ENCODE measurements at regions not wholly inside any gene's neighbourhood (a gene's known extent, or its start where the extent isn't known, plus 50 kb on each side); places are given as distances from the start of the nearest gene placed in this dataset.

DNA sequence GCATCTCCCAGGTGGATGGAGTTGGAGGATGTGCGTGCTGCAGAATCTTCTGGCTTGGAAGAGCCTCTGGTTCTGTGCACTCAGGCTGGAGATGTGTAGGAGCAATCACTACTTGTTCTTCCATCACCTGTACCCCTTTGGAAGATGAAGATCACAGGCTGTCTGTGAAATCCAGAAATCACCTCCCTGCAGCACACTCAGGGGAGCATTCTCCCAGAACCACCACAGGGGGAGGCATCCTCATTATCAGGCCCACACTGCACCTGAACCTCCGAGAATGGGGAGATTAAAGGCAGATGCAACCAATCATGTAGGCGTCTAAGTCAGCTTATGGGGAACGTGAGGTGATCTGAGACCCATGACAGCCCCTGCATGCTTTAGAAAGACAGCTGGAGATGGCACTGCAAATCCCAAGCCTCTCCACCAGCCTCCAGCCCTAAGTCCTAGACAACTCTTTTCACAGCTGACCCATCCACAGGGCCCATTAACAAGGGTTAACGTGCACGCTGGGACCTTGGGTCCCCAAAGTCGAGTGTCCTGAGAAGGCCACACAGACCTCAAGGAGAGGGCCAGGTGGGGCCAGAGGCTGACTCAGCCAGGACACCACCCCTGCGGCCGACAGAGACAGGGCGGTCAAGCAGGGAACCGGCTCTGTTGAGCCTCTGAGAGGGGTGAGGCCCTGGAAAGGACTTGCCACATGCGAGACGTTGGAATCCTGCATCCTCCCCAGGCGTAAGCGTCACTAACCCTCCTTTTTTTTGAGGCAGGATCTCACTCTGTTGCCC lies 314.9 kb downstream of the EIPR1 start:
- DNase-seq (ENCODE audit: low spot score), result no peak

DNA sequence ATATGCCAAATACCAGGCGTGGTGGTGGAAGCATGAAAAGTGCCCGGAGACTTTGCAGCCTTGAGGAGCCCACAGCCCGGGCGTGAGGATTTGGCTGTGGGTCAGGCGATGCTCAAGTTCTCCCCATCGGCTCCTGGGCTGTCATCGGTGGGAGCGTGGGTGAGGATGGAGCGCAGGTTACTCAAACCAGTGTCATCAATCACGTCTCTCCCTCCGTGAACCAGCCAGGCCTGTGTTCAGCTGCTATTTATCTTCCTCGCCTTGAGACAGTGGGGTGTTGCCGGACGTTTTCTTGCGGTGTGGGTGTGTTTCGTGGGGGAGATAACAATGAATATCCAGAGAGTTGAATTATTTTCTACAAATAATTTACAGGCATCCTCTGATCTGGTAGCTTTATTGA lies 317.6 kb downstream of the EIPR1 start:
- no peak for DNase-seq (ENCODE audit: low spot score)

DNA sequence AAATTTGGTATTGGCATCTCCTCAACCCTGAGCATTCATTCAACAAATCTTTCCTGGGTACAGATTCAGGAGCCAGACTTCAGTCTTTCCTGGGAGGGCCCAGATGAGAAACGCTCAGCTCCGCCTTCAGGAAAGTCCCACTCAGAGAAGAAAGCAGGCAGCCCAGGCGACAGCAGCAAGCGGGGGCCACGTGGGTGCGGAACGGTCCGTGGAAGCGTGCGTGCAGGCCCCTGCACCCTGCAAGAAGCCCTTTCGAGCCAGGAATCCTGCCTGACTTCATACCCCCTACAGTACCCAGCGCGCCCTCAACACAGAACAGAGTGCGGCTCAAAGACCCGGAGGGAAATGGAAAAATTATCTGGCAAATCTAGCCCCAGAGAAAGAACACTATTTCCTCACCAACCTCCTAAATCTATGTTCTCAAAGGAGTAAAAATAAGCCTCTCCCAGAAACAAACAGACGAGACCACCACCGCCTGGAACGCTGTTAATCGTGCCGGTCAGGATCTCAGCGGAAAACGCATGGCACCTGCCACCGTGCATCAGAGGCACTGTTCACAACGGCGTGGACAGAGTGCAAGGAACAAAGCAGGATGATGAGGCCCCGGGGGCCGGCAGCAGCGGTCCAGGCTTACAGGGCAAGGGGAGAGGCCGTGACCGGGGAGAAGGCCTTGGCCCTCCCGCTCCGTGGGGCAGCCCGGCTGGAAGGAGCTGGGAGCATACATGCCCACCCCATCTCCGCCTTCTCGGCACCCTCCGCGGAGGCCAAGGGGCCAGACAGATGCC lies 318.3 kb downstream of the EIPR1 start:
- no peak for DNase-seq (ENCODE audit: low spot score)

DNA sequence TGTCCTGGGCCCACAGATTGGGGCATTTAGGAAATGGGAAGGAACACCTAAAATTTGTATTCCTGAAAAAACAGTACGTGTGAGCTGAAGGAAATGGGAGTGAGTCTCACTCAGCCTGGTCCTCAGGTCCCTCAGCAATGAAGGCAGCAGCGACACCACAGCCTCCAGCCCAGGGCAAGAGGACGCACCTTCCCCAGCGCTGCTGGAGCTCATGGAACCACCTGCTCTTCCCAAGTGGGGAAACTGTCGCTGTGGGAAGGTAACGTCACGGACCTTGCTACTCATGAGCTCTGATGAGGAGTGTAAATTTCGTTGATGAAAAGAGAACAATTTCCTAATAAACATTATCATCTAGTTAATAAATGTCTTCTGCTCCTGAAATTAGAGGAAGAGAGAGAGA lies 323.6 kb downstream of the EIPR1 start:
- DNase-seq (ENCODE audit: low spot score), result no peak

DNA sequence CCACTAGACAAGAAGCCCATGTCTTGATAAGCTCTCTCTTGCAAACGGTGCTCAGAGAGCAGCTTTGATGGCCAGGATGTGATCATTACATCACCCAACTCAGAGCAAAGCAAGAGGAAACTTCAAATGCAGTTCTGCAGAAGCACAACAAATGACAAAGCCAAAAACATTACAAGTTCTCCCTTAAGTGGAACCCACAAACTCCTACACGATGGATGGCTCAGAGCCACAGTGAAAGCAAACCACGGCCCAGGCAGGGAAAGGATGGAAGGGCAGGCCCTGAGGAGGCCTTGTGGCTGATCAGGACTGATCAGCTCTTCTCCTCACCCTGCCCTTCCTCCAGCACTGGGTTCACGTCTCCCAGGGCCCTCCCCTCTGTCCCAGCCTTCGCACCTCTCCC lies 326.4 kb downstream of the EIPR1 start:
- DNase-seq (ENCODE audit: low spot score), result no peak

DNA sequence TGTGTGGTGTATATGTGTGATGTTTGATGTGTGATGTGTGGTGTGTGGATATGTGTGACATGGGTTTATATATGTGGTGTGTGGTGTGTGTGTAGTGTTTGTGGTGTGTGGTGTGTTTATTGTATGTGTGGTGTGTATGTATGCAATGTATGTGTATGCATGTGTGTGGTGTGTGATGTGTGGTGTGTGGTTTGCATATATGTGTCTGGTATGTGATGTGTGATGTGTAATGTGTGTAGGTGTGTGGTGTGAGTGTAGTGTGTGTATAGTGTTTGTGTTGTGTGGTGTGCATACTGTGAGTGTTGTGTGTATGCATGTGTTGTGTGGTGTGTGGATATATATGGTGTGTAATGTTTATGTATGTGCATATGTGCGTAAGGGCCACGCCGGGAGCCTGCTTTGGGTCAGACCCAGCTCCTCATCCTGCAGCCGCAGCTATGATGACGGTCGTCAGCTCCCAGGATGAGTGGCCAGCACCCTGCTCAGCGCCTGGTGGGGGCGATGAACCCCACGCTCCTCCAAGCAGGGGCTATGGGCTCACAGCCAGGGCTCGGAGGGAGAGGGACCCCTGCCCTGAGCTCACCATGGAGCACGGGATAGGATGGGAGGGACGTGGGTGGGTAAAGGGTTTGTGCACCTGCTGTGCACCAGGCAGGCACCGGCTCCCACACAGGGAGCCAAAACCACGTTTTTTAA lies 331.3 kb downstream of the EIPR1 start:
- DNase-seq (ENCODE audit: low spot score), result no peak

DNA sequence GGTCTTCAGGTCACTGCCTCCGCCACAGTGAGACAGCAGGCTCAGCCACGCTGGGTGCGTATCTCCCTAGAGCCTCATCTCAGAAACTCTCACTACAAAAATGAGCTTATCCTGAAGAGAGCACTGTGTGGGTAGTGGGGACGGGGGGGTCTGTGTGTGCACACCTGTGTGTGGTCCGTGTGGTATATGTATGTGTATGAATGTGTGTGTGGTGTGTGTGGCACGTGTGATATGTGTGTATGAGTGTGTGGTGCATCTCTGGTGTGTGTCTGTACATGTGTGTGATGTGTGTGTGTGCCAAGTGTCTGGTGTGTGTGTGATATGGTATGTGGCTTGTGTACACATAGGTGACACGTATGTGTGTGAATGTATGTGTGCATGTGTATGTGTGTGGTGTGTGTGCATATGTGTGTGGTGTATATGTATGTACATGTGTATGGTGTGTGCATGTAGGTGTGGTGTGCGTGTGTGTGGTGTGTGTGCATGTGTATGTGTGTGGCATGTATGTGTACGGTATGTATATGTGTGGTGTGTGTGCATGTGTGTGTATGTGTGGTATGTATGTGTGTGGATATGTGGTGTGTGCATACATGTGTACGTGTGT lies 332.2 kb downstream of the EIPR1 start:
- DNase-seq (ENCODE audit: low spot score), result no peak

DNA sequence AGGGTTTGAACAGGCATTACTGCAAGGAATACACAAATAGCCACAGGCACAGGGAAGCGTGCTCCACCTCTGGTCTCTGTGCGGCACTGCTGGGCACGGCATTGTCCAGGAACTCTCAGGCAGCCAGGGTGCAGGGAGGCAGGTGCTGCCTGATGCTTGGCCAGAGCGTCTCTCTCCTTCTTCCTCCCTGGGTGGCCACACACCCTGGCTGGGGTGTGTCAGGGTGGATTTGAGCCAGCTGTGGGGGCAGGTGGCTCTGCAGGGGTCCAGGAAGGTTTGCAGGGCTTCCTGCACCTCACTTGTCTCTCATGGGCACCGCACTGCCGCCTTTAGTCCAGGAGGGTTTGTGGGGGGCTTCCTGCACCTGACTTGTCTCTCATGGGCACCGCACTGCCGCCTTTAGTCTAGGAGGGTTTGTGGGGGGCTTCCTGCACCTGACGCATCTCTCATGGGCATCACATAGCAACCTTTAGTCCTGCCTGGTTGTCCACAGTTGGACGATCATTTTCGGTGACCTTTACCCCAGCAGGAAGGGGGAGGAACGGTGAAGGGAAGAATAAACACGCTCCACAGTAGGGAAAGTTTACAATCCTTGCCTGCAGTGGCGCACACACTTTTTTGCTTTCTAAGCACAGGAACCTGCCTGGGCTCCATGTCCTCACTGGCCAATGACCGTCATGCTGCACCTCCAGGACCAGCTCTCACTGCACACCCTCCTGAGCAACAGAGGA lies 332.9 kb downstream of the EIPR1 start:
- DNase-seq (ENCODE audit: low spot score), result no peak

DNA sequence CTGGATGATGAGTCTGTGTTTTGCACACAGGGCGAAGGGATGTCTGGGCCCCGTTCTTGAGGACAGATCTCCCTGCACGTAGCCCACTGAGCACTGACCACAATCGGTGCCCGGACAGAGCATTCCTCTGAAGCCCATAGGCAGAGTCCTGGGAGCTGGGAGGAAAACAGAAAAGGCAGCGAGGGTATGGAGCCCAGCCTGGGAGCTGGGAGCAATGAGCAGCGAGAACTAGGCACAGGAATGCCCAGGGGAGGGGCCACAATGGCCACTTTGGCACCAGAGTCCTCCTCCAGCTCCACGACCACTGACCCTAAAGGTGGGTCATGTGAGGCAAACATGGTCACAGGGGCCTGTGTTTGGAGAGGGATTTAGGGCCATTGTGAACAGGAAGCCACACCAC lies 333.9 kb downstream of the EIPR1 start:
- no peak for DNase-seq (ENCODE audit: low spot score)

DNA sequence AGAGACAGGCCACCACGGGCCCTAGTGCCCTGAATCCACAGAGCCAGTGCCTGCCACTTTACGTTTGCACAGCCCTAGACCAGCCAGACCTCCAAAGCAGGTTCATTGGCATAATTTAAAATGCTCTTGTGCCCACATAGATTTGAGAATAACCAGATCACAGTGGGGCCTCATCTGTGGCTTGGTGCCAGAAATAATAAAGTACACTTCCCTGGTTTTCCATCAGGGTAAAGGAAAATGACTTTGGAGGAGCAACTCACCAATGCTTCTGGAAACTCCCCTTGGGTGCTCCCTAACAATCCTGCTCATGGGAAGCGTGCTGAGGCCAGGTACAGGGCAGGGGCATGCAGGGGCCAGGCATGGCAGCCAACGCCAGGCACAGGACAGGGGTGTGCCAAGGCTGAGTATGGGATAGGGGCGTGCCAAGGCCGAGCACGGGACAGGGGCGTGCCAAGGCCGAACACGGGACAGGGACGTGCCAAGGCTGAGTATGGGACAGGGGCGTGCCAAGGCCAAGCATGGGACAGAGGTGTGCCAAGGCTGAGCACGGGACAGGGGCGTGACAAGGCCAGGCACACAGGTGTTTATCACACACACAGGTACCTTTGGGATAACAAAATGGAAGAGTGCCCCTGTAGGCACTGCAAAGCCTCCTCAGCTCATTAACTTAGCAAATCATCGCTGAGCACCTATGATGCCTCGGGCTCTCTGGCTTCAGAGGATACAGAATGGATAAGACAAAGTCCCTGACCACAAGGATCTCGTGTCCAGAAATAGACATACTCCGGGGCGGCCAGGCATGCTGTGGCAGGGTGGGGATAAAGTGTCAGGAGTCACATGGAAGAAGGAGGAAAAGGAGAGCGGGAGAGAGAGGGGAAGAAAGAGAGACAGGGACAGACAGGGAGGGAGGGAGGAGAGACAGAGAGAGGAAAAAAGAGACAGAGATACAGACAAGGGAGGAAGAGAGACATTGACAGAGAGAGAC lies 334.7 kb downstream of the EIPR1 start:
- DNase-seq (ENCODE audit: low spot score), result no peak

DNA sequence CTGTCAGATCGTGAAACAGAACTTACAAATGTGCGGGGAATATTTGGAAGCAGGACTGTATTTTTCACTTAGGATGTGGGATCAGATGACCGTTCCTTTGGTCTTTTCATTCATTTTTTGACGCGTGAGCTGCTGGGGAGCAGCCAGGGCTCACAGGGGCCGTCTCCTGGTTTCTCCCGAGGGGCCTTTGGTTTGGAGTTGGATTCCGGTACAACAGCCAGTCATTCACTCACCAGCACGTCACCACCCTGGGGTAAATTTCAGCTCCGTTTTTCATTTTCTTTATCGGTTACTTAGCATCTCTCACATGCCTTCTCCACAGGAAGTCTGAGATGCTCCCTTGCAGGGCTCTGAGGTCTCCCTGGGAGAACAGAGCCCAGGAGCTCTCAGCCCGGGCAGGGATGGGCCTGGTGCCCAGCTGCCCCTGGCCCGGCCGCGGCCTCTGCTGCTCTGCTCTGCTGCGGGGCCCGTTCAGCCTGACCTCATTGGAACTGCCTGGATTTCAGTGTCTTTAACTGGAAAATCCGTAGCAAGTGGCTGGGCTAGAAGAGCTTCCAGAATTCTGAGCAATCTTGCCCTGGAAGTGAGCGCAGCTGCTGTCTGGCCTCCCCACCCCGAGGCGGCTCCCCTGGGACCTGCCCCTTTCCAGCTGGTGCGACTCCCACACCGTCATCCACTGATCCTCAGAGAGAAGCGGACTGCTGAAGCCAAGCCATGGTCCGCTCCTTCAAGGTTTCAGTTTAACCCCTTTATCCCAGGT lies 335.6 kb downstream of the EIPR1 start:
- no peak for DNase-seq (ENCODE audit: low spot score)

DNA sequence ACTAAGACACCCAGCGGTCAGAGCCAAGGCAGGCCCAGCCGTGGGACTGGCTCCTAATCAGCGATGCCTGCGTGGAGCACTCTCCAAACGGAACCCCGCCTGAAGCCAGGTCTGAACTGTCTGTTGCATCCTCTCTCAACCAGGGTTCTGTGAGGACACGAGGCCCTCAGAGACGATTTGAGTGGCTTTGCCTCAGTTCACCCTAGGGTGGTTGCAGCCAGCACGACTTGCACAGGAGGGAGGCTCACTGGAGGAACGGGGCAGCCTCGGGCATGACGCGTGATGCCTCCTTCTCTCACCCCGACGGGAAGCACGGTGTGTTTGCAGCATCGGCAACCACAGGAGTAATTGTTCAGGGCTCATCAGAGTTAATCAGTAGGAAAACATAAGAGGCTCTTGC lies 336.4 kb downstream of the EIPR1 start:
- no peak for DNase-seq (ENCODE audit: low spot score)

DNA sequence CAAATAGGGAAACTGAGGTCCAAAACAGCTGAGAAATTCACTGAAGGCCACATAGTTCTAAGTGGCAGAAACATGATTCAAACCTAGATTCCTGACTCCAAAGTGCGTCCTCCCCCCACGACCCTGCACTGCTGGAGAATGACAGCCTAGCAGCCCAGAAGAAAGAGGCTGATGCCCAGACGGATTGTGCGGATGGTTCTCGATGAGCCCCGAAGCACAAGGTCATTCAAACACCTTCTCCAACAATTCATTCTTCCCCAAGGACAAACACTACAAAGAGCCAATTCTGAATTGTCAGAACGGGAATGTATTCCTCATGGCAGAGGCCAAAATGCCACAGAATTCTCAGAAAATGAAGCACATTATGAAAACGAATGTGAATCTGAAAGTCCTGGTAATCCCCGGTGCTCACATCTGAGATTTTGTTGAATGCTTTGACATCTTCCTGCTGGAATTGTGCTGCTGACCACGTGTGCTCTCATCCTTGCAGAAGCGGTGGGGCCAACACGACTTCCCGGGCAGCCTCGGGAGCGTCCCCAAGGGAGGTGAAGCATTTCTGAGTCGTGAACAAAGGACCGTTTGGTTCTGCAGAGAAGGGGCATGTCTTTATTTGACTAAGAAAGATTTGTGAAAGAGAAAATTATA lies 337.0 kb downstream of the EIPR1 start:
- no peak for DNase-seq (ENCODE audit: low spot score)

DNA sequence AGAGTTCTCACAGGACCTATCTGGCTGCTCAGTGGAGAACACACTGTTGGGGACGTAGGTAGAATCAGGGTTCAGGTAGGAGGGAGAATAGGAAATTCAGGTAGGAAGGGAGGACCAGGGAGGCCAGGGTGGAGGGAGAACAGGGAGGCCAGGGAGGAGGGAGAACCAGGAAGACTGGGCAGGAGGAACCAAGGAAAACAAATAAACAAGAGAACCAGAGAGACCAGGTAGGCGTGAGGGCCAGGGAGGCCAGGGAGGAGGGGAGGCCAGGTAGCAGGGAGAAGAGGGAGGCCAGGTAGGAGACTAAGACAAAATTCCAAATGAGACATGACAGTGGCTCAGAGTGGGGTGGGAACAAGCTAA lies 337.6 kb downstream of the EIPR1 start:
- no peak for DNase-seq (ENCODE audit: low spot score)

DNA sequence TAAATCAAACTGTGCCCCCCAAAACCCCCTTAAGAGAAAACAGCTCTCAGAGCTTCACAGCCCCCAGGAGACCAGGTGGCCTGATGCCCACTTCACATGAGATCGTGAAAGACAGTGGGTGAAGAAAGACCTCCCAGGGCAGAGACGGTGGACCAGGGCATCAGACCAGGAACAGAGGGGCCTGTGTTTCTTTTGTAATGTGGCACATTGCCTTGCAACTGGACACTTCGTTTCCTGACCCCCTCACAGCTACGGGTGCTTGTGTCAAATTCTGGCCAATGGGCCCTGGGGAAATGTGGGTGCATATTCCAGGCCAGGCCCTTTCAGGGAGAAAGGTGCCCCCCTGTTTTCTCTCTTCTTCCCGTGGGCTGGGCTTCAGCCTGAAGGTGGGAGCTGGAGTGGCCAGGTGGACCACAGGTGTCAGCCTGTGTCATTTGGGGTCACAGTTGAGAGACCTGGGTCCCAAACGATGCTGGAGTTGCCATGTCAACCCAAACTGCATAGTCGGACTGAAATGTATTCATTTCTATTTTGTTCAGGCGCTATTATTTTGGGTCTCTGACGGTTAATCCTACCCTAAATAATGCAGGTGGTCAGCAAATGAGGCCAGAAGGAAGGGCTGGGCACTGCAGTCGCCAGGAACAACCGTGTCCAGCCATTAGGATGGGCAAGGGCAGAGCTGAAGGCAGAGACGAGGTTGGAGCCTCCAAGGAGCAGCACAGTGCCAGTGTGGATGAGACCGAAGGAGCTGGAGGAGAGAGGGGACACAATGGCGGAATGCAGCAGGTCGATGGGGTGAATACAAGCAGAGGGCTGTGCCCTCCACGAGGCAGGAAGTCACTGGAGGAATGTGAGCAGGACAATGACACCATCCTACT lies 338.2 kb downstream of the EIPR1 start:
- no peak for DNase-seq (ENCODE audit: low spot score)

DNA sequence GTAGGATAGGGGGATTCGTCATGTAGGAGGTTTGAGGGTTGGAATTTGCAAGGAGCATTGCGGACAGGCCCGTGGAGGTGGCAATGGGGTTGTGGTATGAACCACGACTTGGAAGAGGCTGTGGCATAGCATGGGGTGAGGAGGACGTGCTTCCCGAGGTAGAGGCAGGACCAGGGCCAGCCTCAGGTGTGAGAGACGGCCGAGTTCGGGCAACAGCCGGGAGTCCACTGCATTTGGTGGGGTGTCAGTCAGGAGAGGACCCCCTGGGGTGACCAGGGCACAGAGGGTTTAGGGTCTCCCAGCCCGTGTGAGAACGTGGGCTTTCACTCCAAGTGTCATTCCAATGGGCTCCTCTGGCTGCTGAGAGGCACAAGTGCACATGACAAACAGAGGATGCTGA lies 339.0 kb downstream of the EIPR1 start:
- DNase-seq (ENCODE audit: low spot score), result no peak

DNA sequence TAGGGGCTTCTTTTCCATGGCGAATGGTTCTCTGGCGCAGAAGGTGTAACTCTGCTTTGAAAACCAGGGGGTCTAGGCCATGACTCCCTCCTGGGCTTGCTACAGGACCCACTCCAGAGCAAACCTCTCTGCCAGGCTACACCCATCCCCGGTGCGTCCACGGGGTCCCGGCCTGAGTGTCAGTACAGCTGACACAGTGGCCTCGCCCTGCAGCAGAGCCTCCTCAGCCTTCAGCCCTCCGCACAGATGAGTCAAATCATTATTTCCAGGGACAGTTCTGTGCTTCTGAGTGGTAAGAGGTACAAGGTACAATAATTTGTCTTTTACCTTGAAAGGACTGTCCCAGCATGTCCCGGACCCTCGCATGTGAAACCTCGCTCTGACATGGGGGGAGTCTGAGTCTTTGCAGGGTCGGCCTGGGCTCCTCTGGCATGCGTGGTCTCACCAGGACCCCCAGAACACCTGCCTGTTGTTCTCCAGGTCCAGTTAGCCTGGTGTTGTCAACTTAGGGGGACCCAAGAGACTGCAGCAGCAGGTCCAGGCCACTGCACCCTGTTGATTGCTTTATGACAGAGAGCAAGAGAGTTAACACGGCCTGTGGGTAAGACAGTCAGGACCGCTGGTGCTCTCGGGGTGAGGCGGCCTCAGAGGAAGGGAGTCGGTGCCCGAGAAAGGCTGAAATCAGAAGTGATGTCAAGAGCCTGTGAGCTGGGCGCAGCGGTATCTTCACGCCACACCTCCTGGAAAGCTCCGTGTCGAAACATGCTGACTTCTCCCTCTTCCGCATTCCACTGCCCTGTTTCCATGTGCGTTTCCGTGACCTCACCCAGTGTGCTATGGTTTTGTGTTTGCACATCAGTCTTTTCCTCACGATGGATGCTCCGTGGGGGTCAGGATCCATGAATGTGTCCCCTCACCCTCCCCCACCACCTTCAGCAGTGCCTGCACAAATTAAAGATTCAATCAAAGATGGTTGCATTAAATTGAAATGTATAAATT lies 340.1 kb downstream of the EIPR1 start:
- DNase-seq (ENCODE audit: low spot score), result no peak

Data from AG20443 (cell line).